Stomach (tissue), 4 donors: ENCODE measurements at regions not wholly inside any gene's neighbourhood (a gene's known extent, or its start where the extent isn't known, plus 50 kb on each side); places are given as distances from the start of the nearest gene placed in this dataset.

Experiments used
- EP300 ChIP-seq: sonication (generic); formaldehyde crosslinking; IDR thresholded peaks from one replicate; pipeline ENCODE4 v1.6.1; 2017; ENCODE audit warnings: antibody characterized with exemption
- POLR2A ChIP-seq, 4 donors: fragments of 450-650 bp; IDR thresholded peaks; one replicate each; pipeline ENCODE4 v1.6.1; 2016; ENCODE audit warnings: antibody characterized with exemption in 4 of 4, control low read depth in 2 of 4, mild to moderate bottlenecking in 1 of 4, moderate library complexity in 1 of 4
- POLR2AphosphoS5 ChIP-seq, 3 donors: sonication (generic); formaldehyde crosslinking; IDR thresholded peaks; one replicate each; pipeline ENCODE4 v1.6.1; 2016; ENCODE audit warnings: antibody characterized with exemption in 3 of 3
- TF ChIP-seq, protein P1 (sequence below), 7 experiments: fragments of 450-650 bp in 4 of 7; fragments of 200-600 bp in 3 of 7; sonication (generic) in 3 of 7; IDR thresholded peaks; one replicate each; pipeline ENCODE4 v1.5.1; 2016 to 2019; ENCODE audit warnings: antibody characterized with exemption in 7 of 7, control low read depth in 2 of 7, mild to moderate bottlenecking in 1 of 7

DNA sequence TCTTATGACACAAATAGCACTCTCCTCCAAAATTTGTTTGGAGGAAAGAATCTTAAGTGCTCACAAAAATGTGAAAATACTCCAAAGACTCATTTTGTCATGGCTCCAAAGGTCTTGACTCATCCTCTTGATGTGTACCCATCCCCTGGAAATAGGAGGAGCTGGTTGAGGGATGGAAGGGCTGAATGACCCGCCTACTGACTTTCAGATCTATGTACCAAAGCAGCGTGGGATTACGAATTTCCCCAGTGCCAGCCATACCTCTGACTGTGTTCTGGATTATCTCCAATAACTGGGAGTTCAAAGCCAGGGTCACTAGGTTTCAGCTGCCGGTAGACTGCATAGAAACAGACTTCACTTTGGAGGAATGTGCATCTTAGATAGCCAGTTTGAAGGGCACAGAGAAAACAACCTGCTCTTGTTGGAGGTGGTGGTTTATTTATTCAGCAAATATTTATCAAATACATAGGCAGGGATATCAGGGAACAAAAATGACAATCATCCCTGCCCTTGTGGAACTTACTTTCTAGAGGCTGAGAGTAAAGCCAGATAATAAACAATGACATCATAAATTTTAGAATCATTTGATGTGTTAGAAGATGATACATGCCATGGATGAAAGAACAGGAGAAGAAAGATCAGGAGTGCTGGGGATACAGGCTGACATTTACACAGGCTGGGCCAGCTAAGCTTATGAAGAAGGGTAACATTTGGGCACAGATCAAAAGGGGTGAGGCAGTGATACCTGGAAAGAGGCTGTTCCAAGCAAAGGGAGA lies 246.6 kb downstream of the TBXT start:
- TF ChIP-seq POLR2A (IDR thresholded peaks at IDR 0.05) (no peak), POLR2AphosphoS5 (IDR thresholded peaks at IDR 0.05) (no peak), EP300 (no peak)
- TF ChIP-seq, protein P1, sequence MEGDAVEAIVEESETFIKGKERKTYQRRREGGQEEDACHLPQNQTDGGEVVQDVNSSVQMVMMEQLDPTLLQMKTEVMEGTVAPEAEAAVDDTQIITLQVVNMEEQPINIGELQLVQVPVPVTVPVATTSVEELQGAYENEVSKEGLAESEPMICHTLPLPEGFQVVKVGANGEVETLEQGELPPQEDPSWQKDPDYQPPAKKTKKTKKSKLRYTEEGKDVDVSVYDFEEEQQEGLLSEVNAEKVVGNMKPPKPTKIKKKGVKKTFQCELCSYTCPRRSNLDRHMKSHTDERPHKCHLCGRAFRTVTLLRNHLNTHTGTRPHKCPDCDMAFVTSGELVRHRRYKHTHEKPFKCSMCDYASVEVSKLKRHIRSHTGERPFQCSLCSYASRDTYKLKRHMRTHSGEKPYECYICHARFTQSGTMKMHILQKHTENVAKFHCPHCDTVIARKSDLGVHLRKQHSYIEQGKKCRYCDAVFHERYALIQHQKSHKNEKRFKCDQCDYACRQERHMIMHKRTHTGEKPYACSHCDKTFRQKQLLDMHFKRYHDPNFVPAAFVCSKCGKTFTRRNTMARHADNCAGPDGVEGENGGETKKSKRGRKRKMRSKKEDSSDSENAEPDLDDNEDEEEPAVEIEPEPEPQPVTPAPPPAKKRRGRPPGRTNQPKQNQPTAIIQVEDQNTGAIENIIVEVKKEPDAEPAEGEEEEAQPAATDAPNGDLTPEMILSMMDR (IDR thresholded peaks at IDR 0.05), result no peak
